GM12864 (cell line): ENCODE measurements at regions not wholly inside any gene's neighbourhood (a gene's known extent, or its start where the extent isn't known, plus 50 kb on each side); places are given as distances from the start of the nearest gene placed in this dataset.
A peak's percentile ranks its signal among the peaks of the same experiment; 100 is the strongest.

Experiments
- DNase-seq: peaks from one replicate; pipeline ENCODE4 v3.0.0-alpha.2; 2011; ENCODE audit warnings: low read depth
- H3K4me3 ChIP-seq: 2 replicates; pipeline ENCODE4 v1.5.1; 2011; ENCODE audit warnings: mild to moderate bottlenecking, low read depth, low read length, control low read depth
- TF ChIP-seq, protein P1 (sequence below): IDR thresholded peaks from 2 replicates; pipeline ENCODE4 v1.5.1; 2011; ENCODE audit warnings: low read depth, mild to moderate bottlenecking, moderate library complexity, low read length, control low read depth, inconsistent platforms; ENCODE audit errors: missing control alignments

DNA sequence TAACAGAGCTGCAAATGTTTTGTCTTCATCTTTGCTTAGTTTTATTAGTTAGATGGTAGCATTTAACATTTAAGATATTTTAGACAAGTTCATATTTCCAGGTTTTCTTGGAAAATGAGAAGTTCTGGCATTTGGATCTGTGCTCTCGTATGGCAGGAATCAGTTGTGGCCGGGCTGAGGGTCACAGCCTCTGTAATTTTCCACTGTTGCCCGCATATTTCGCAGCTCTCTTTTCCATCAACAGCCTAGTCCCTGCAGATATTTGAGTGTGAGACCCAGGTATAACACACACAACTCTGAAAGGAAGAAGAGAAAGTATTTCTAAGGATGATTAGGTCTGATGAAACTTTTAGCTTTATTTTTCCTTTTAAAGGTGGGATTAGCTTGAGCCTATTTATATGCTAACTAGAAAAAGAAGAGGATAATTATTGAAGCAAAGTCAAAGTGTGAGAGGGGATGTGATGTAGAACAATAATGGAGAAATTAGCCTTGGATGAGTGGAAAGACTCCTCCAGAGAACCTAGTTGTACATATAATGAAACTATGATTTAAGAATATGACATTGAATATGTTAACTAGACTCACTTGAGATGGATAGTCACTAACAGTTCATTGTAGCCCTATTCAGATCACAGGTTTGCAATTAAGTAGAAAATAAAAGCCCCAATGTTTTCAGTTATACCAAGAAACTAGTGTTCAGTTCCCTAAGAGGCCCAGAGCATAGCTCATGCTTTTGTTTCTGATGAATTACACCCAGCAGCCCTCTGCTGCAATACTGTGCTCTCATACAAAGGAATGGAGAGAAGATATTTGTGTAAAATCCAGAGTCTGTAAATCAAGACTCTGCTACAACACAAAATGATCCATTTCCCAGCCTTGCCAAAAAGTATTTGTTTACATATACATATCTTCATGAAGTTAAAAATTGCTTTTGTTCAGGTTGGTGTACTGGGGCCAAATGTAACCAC lies 158.4 kb downstream of the C12orf50 start:
- DNase-seq = no peak
- no peak overlapping the region for H3K4me3 ChIP-seq
- TF ChIP-seq, protein P1, sequence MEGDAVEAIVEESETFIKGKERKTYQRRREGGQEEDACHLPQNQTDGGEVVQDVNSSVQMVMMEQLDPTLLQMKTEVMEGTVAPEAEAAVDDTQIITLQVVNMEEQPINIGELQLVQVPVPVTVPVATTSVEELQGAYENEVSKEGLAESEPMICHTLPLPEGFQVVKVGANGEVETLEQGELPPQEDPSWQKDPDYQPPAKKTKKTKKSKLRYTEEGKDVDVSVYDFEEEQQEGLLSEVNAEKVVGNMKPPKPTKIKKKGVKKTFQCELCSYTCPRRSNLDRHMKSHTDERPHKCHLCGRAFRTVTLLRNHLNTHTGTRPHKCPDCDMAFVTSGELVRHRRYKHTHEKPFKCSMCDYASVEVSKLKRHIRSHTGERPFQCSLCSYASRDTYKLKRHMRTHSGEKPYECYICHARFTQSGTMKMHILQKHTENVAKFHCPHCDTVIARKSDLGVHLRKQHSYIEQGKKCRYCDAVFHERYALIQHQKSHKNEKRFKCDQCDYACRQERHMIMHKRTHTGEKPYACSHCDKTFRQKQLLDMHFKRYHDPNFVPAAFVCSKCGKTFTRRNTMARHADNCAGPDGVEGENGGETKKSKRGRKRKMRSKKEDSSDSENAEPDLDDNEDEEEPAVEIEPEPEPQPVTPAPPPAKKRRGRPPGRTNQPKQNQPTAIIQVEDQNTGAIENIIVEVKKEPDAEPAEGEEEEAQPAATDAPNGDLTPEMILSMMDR = no peak

DNA sequence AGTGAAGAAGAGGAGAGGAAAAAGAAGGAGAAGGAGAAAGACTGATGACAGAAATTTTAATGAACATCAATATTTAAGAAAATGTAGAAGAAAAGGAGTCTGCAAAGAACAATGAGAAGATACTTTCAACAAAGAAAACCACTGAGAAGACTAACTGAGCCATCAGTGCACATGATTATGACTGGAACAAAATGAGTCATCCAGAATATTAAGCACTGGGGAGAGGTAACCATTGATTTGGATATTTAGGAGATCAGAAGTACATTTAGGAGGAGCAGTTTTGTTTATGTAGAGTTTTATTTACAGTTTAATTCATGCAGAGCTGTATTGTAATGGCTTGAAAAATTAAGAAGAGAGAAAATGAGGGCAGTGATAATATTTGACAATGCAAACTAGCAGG lies 159.1 kb downstream of the C12orf50 start:
- TF ChIP-seq, protein P1 = no peak
- DNase-seq = no peak
- no peak overlapping the region for H3K4me3 ChIP-seq

DNA sequence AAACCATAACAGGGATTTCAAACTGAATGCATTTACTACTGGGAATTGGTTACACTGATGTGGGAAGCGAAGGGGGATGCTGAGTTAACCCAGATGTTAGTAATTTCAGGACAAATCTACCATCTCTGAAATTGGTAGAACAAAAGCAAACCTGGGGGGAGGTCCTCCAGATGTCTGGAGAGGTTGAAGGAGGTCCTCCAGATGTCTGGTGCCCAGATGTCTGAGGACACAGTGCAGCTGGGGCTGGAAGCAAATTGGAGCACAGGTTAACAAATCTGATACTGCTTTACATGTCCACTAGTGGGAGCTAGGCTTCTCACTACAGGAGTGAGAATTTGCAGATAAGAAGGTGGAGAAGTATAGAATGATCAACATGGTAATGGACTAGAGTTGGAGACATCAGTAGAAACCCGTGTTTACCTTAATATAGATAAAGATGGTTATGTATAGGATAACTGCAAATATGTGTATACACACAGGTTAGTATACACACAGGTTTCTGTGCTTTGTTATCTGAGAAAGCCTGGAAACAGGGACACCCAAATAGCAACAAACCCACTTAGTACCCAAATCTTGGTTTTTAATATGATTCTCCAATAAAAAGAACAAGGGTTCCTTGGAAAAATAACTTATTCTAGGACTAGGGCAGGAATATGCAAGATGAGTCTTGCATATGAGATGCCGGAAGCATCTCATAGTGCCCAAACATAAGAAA lies 162.5 kb downstream of the C12orf50 start:
- TF ChIP-seq, protein P1 = peak; percentile 57
- no peak for DNase-seq
- no peak overlapping the region for H3K4me3 ChIP-seq

DNA sequence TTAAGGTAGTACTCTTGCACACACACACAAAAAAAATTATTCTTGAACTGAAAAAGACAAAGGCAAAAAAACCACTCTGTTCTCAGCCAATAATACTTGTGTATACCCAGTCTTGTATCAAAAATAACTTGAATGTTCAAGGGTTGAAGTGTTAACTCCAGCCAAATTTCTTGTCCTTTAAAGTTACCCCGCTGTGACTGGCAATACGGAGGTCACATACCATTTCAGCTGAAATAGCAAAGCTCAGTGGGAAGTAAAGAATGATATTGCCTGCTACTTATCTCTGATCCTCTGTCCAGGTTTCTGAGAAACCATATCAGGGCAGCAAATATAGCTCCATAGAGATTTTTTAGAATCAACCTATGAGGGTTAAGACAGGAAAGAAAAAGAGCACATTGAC lies 167.4 kb downstream of the C12orf50 start:
- H3K4me3 ChIP-seq = no peak overlapping the region
- TF ChIP-seq, protein P1 = no peak
- no peak for DNase-seq

DNA sequence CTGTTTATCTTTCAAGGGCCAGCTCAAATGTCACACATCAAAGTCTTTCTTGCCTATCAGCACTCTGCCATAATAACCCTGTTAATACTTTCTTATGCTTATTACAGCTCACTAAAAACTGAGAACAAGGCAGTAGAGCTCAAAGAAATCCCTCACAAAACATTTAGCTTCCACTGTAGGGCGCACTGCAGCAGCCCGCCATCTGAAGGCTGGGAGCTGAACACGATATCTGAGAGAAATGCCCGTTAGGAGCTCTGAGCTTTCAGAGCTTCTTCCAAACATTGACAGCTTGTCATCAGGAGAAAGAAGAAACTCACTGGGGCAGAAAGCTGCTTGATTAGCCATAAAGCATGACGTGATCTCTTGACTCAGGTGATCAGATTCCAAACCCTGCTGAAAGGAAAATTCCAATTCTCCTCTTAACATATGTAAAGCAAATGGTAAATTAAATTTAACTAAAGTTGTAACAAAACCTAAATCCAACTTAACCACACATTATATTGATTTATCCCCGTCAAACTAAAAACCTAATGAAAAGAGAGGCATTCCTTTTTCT lies 175.7 kb downstream of the C12orf50 start:
- TF ChIP-seq, protein P1 = no peak
- no peak overlapping the region for H3K4me3 ChIP-seq
- no peak for DNase-seq

DNA sequence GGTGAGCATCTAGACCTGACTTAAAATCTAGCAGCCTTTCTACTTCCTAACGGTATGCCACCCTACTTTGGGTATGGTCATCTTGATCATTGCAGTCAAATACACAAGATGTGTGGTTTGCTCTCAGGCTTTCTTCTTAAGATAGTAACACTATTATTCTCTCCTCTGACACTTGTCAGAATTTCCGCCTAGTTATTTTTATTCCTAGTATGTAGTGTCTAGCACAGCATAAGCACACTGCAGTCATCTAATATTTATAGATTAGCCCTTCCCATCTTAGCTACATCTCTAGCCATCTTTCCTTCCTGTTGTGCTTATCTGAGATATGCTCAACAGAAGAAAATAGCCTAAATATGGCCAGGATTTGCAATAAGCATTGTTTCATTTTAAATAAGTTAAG lies 180.1 kb downstream of the C12orf50 start:
- DNase-seq = no peak
- H3K4me3 ChIP-seq = no peak overlapping the region
- TF ChIP-seq, protein P1 = no peak
